ENCODE measurements at regions not wholly inside any gene's neighbourhood (a gene's known extent, or its start where the extent isn't known, plus 50 kb on each side); places are given as distances from the start of the nearest gene placed in this dataset.

- Histone ChIP-seq H3K4me1 (no peaks in the 10 kb centered on the region), H3K27ac (no peak overlapping the region), H3K36me3 (no peaks in the 10 kb centered on the region), H3K9me3 (no peaks in the 10 kb centered on the region), H3K27me3 (no peaks in the 10 kb centered on the region), H3K4me3 (no peak overlapping the region)
- TF ChIP-seq CTCF (IDR thresholded peaks at IDR 0.05) (no peak), POLR2A (IDR thresholded peaks at IDR 0.05) (no peak)
- no peak for DNase-seq
Observed at GRCh38 chr1:170376801-170377385, 155.1 kb upstream of the GORAB start.

GRCh38 chr1:170377440-170377839 lies 154.5 kb upstream of the GORAB start:
- DNase-seq, result no peak
- H3K36me3 ChIP-seq, result no peaks in the 10 kb centered on the region
- no peaks in the 10 kb centered on the region for H3K9me3 ChIP-seq
- no peak overlapping the region for H3K4me3 ChIP-seq
- no peaks in the 10 kb centered on the region for H3K27me3 ChIP-seq
- H3K4me1 ChIP-seq, result no peaks in the 10 kb centered on the region
- TF ChIP-seq POLR2A (IDR thresholded peaks at IDR 0.05) (no peak), CTCF (IDR thresholded peaks at IDR 0.05) (no peak)
- H3K27ac ChIP-seq, result no peak overlapping the region

GRCh38 chr1:170377896-170378634 lies 153.9 kb upstream of the GORAB start:
- H3K4me1 ChIP-seq, result no peaks in the 10 kb centered on the region
- no peak overlapping the region for H3K4me3 ChIP-seq
- H3K36me3 ChIP-seq, result no peaks in the 10 kb centered on the region
- no peak for TF ChIP-seq CTCF (IDR thresholded peaks at IDR 0.05)
- no peak for TF ChIP-seq POLR2A (IDR thresholded peaks at IDR 0.05)
- H3K9me3 ChIP-seq, result no peaks in the 10 kb centered on the region
- no peaks in the 10 kb centered on the region for H3K27me3 ChIP-seq
- no peak for DNase-seq
- H3K27ac ChIP-seq, result no peak overlapping the region

GRCh38 chr1:170385750-170386149 lies 146.2 kb upstream of the GORAB start:
- Histone ChIP-seq H3K27me3 (no peaks in the 10 kb centered on the region), H3K9me3 (no peaks in the 10 kb centered on the region), H3K27ac (no peak overlapping the region), H3K4me3 (no peak overlapping the region), H3K4me1 (no peaks in the 10 kb centered on the region), H3K36me3 (no peaks in the 10 kb centered on the region)
- TF ChIP-seq CTCF (IDR thresholded peaks at IDR 0.05) (no peak), POLR2A (IDR thresholded peaks at IDR 0.05) (no peak)
- no peak for DNase-seq

GRCh38 chr1:170388489-170388888 lies 143.5 kb upstream of the GORAB start:
- Histone ChIP-seq H3K9me3 (no peaks in the 10 kb centered on the region), H3K4me1 (no peaks in the 10 kb centered on the region), H3K27me3 (no peaks in the 10 kb centered on the region), H3K27ac (no peak overlapping the region), H3K4me3 (no peak overlapping the region), H3K36me3 (no peaks in the 10 kb centered on the region)
- TF ChIP-seq POLR2A (IDR thresholded peaks at IDR 0.05) (no peak), CTCF (IDR thresholded peaks at IDR 0.05) (no peak)
- no peak for DNase-seq

Data from Peyer's patch (tissue), 4 donors.